Endodermal cell (in vitro differentiated cells): ENCODE measurements at regions not wholly inside any gene's neighbourhood (a gene's known extent, or its start where the extent isn't known, plus 50 kb on each side); places are given as distances from the start of the nearest gene placed in this dataset.

Experiments used
- DNase-seq: peaks from one replicate; pipeline ENCODE4 v3.0.0-alpha.2; 2017
- H3K27ac ChIP-seq: 2 replicates; pipeline ENCODE4 v1.5.1; 2013; ENCODE audit warnings: mild to moderate bottlenecking, low read depth, low read length, moderate library complexity
- H3K27me3 ChIP-seq: 2 replicates; pipeline ENCODE4 v1.6.1; 2013; ENCODE audit warnings: mild to moderate bottlenecking, low read length, moderate library complexity; ENCODE audit not compliant: insufficient read depth, control insufficient read depth, poor library complexity, severe bottlenecking
- H3K36me3 ChIP-seq: 2 replicates; pipeline ENCODE4 v1.7.0; 2013; ENCODE audit warnings: mild to moderate bottlenecking, low read length, moderate library complexity; ENCODE audit not compliant: control insufficient read depth, insufficient read depth
- H3K4me1 ChIP-seq: one replicate; pipeline ENCODE4 v1.7.0; 2013; ENCODE audit warnings: low read length; ENCODE audit not compliant: control insufficient read depth, insufficient read depth
- H3K4me3 ChIP-seq: 2 replicates; pipeline ENCODE4 v1.5.1; 2013; ENCODE audit warnings: mild to moderate bottlenecking, low read length, moderate library complexity
- H3K9ac ChIP-seq: 2 replicates; pipeline ENCODE4 v1.6.1; 2013; ENCODE audit warnings: mild to moderate bottlenecking, low read length, moderate library complexity; ENCODE audit not compliant: poor library complexity, severe bottlenecking; ENCODE audit errors: extremely low read depth
- H3K9me3 ChIP-seq: 2 replicates; pipeline ENCODE4 v1.6.1; 2013; ENCODE audit warnings: mild to moderate bottlenecking, low read length, moderate library complexity; ENCODE audit not compliant: control insufficient read depth
- H3K27ac Mint-ChIP-seq: 2 replicates; pipeline ENCODE4 v1.8.0; 2020; ENCODE audit warnings: mixed read lengths
- H3K27me3 Mint-ChIP-seq: 2 replicates; pipeline ENCODE4 v1.8.0; 2021; ENCODE audit warnings: mild to moderate bottlenecking, mixed read lengths; ENCODE audit not compliant: insufficient read depth
- H3K36me3 Mint-ChIP-seq: 2 replicates; pipeline ENCODE4 v1.8.0; 2020; ENCODE audit warnings: low read depth, mixed read lengths
- H3K4me1 Mint-ChIP-seq: 2 replicates; pipeline ENCODE4 v1.8.0; 2020; ENCODE audit warnings: mixed read lengths
- H3K4me3 Mint-ChIP-seq: 2 replicates; pipeline ENCODE4 v1.8.0; 2020; ENCODE audit warnings: mild to moderate bottlenecking, moderate library complexity, mixed read lengths
- H3K9me3 Mint-ChIP-seq: 2 replicates; pipeline ENCODE4 v1.8.0; 2020; ENCODE audit warnings: mild to moderate bottlenecking, mixed read lengths
- WGBS, 2 experiments: methylation state at CpG; one replicate each; pipeline versions ENCODE4 v1.1.5 to v1.1.7; 2013; ENCODE audit warnings: missing lambda C conversion rate in 2 of 2, mixed read lengths in 1 of 2; ENCODE audit not compliant: insufficient coverage in 1 of 2, insufficient read length in 1 of 2; 5-methylcytosine and 5-hydroxymethylcytosine counted together
- TF ChIP-seq, protein P1 (sequence below): fragments of 200-600 bp; sonication (generic); conservative IDR thresholded peaks from 2 replicates; pipeline ENCODE4 v1.5.0; 2021; ENCODE audit warnings: antibody characterized with exemption, mild to moderate bottlenecking

DNA sequence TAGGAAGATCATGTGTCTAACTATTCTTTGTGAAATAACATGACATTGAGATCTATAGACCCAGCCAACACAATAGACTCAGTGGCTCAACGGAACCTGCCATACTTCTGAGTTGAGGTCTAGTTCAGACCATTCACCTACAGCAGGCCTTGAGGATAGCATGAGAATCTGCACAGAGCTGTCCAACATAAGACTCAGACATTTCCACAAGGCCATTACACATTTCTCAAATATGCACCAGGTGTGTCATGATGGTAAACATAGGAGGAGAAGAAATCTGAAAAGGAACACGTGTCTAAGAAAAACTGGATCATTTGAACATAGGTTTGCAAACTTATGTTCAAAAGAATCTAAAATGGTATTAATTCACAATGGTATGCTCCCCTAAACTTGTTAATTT, 421.4 kb downstream of the SLITRK6 start:
- Histone ChIP-seq H3K4me1 (no peaks in the 10 kb centered on the region), H3K36me3 (no peaks in the 10 kb centered on the region), H3K27me3 (no peaks in the 10 kb centered on the region), H3K9ac (no peak overlapping the region), H3K4me3 (no peak overlapping the region), H3K9me3 (no peaks in the 10 kb centered on the region), H3K27ac (no peak overlapping the region)
- Mint-ChIP-seq H3K9me3 (no peaks in the 10 kb centered on the region), H3K36me3 (no peaks in the 10 kb centered on the region), H3K4me3 (no peak overlapping the region), H3K27me3 (no peaks in the 10 kb centered on the region), H3K4me1 (no peaks in the 10 kb centered on the region), H3K27ac (no peak overlapping the region)
- TF ChIP-seq, protein P1, sequence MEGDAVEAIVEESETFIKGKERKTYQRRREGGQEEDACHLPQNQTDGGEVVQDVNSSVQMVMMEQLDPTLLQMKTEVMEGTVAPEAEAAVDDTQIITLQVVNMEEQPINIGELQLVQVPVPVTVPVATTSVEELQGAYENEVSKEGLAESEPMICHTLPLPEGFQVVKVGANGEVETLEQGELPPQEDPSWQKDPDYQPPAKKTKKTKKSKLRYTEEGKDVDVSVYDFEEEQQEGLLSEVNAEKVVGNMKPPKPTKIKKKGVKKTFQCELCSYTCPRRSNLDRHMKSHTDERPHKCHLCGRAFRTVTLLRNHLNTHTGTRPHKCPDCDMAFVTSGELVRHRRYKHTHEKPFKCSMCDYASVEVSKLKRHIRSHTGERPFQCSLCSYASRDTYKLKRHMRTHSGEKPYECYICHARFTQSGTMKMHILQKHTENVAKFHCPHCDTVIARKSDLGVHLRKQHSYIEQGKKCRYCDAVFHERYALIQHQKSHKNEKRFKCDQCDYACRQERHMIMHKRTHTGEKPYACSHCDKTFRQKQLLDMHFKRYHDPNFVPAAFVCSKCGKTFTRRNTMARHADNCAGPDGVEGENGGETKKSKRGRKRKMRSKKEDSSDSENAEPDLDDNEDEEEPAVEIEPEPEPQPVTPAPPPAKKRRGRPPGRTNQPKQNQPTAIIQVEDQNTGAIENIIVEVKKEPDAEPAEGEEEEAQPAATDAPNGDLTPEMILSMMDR, result no peak
- DNase-seq, result no peak
- 88 to 100% methylated on average over 2 of the region's 2 CpGs for WGBS, 2 experiments

DNA sequence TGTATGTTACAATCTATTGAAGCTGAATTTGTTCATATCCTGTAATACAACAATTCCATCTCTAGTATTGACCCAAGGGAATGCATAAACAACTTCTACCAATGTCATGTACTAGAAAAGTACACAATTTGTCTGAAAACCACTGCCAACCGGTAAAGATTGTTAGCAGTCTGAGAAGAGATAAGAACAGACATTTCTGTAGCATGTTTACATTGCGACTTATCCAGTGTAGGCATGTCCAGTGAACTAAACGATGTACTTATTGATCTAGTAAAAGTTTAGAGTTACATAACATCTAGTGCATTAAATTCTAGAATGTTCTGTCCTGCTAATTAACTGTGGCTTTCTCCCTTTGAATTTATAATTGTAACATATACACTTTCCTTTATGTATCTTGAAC, 425.9 kb downstream of the SLITRK6 start:
- H3K4me3 Mint-ChIP-seq, result no peak overlapping the region
- H3K27ac Mint-ChIP-seq, result no peak overlapping the region
- no peak for DNase-seq
- Histone ChIP-seq H3K27me3 (no peaks in the 10 kb centered on the region), H3K9me3 (no peaks in the 10 kb centered on the region), H3K9ac (no peak overlapping the region), H3K4me1 (no peaks in the 10 kb centered on the region), H3K27ac (no peak overlapping the region), H3K4me3 (no peak overlapping the region), H3K36me3 (no peaks in the 10 kb centered on the region)
- no peaks in the 10 kb centered on the region for H3K4me1 Mint-ChIP-seq
- H3K36me3 Mint-ChIP-seq, result no peaks in the 10 kb centered on the region
- TF ChIP-seq, protein P1, result no peak
- 93 to 100% methylated on average over 3 of the region's 3 CpGs for WGBS, 2 experiments
- H3K27me3 Mint-ChIP-seq, result no peaks in the 10 kb centered on the region
- H3K9me3 Mint-ChIP-seq, result no peaks in the 10 kb centered on the region

GRCh38 chr13:85371254-85371653, 428.0 kb downstream of the SLITRK6 start:
- no peaks in the 10 kb centered on the region for H3K9me3 ChIP-seq
- TF ChIP-seq, protein P1, result no peak
- Mint-ChIP-seq H3K9me3 (no peaks in the 10 kb centered on the region), H3K27ac (no peak overlapping the region), H3K36me3 (no peaks in the 10 kb centered on the region), H3K4me1 (no peaks in the 10 kb centered on the region), H3K4me3 (no peak overlapping the region), H3K27me3 (no peaks in the 10 kb centered on the region)
- no peaks in the 10 kb centered on the region for H3K27me3 ChIP-seq
- H3K4me1 ChIP-seq, result no peaks in the 10 kb centered on the region
- H3K27ac ChIP-seq, result no peak overlapping the region
- no peak overlapping the region for H3K9ac ChIP-seq
- H3K4me3 ChIP-seq, result no peak overlapping the region
- DNase-seq, result no peak
- no peaks in the 10 kb centered on the region for H3K36me3 ChIP-seq
